Stimulated activated CD8-positive, alpha-beta memory T cell treated with anti-CD3 and anti-CD28 coated beads, Interleukin-4, amount 100 ng/mL, for 48 hours (primary cell): ENCODE measurements at regions not wholly inside any gene's neighbourhood (a gene's known extent, or its start where the extent isn't known, plus 50 kb on each side); places are given as distances from the start of the nearest gene placed in this dataset.
"Not testable (repeated sequence)": the region's sequence is repeated elsewhere in the genome, so short reads cannot be mapped to it uniquely, and the experiment has no call there.

Source experiments
- DNase-seq: peaks from one replicate; pipeline ENCODE4 v3.0.0-alpha.2; 2020

GRCh38 chr15:98280284-98280975 is 319.9 kb downstream of the ARRDC4 start:
- DNase-seq = no peak

- DNase-seq = no peak
These were observed 320.6 kb downstream of the ARRDC4 start for GRCh38 chr15:98281130-98281529.

- no peak for DNase-seq
These were observed 322.3 kb downstream of the ARRDC4 start for GRCh38 chr15:98282656-98283332.

- DNase-seq = no peak
These were observed 325.7 kb downstream of the ARRDC4 start for GRCh38 chr15:98286200-98286599.

- DNase-seq = no peak
These were observed 326.3 kb downstream of the ARRDC4 start for GRCh38 chr15:98286831-98287230.

GRCh38 chr15:98288091-98288590 is 327.6 kb downstream of the ARRDC4 start:
- DNase-seq = no peak

- DNase-seq = no peak
These were observed 329.2 kb downstream of the ARRDC4 start for GRCh38 chr15:98289747-98290146.

- peak; percentile 79 for DNase-seq
These were observed 332.1 kb downstream of the ARRDC4 start for GRCh38 chr15:98292442-98293240.

GRCh38 chr15:98294126-98294525 is 333.6 kb downstream of the ARRDC4 start:
- DNase-seq = no peak

- DNase-seq = not testable (repeated sequence)
These were observed 334.7 kb downstream of the ARRDC4 start for GRCh38 chr15:98295101-98295759.

- DNase-seq = no peak
These were observed 336.1 kb downstream of the ARRDC4 start for GRCh38 chr15:98296653-98297052.

GRCh38 chr15:98304371-98304770 is 343.9 kb downstream of the ARRDC4 start:
- DNase-seq = no peak

- DNase-seq = no peak
These were observed 340.2 kb upstream of the IGF1R start for GRCh38 chr15:98308117-98308516.

GRCh38 chr15:98311566-98312188 is 336.7 kb upstream of the IGF1R start:
- peak; percentile 90 for DNase-seq

- DNase-seq = no peak
These were observed 335.4 kb upstream of the IGF1R start for GRCh38 chr15:98312913-98313312.

- DNase-seq = no peak
These were observed 332.4 kb upstream of the IGF1R start for GRCh38 chr15:98315971-98316370.

- no peak for DNase-seq
These were observed 326.4 kb upstream of the IGF1R start for GRCh38 chr15:98321896-98322295.

GRCh38 chr15:98322581-98322980 is 325.8 kb upstream of the IGF1R start:
- DNase-seq = no peak

- no peak for DNase-seq
These were observed 323.9 kb upstream of the IGF1R start for GRCh38 chr15:98324341-98324970.

GRCh38 chr15:98326804-98327203 is 321.5 kb upstream of the IGF1R start:
- DNase-seq = no peak

- DNase-seq = no peak
These were observed 318.1 kb upstream of the IGF1R start for GRCh38 chr15:98330258-98330657.
